Osteoblast (primary cell): ENCODE measurements at regions not wholly inside any gene's neighbourhood (a gene's known extent, or its start where the extent isn't known, plus 50 kb on each side); places are given as distances from the start of the nearest gene placed in this dataset.

ENCODE experiments used
- DNase-seq: peaks from one replicate; pipeline ENCODE4 v3.0.0; 2011; ENCODE audit warnings: low spot score, mixed read lengths; ENCODE audit not compliant: insufficient read length; ENCODE audit errors: missing footprints
- H2AFZ ChIP-seq: 2 replicates; pipeline ENCODE4 v1.6.0; 2011; ENCODE audit warnings: mild to moderate bottlenecking, low read length
- H3K27ac ChIP-seq: 2 replicates; pipeline ENCODE4 v1.5.1; 2011; ENCODE audit warnings: mild to moderate bottlenecking, low read depth, low read length, moderate library complexity
- H3K27me3 ChIP-seq: 2 replicates; pipeline ENCODE4 v1.6.0; 2012; ENCODE audit warnings: mild to moderate bottlenecking, control low read depth, inconsistent platforms, low read length, moderate library complexity; ENCODE audit not compliant: insufficient read depth
- H3K36me3 ChIP-seq: 2 replicates; pipeline ENCODE4 v1.5.1; 2011; ENCODE audit warnings: mild to moderate bottlenecking, low read length, control low read depth, moderate library complexity; ENCODE audit not compliant: insufficient read depth
- H3K4me1 ChIP-seq: 2 replicates; pipeline ENCODE4 v1.5.1; 2011; ENCODE audit warnings: mild to moderate bottlenecking, low read length, control low read depth, moderate library complexity; ENCODE audit not compliant: insufficient read depth
- H3K4me2 ChIP-seq: 2 replicates; pipeline ENCODE4 v1.6.0; 2011; ENCODE audit warnings: mild to moderate bottlenecking, low read length; ENCODE audit not compliant: insufficient read depth
- H3K4me3 ChIP-seq: fragments of 200-600 bp; sonication (generic); 3 replicates; pipeline ENCODE4 v1.5.1; 2012; ENCODE audit warnings: mild to moderate bottlenecking, low read length, inconsistent platforms; ENCODE audit not compliant: insufficient read depth
- H3K79me2 ChIP-seq: 2 replicates; pipeline ENCODE4 v1.6.0; 2012; ENCODE audit warnings: mild to moderate bottlenecking, low read length, control low read depth, inconsistent platforms; ENCODE audit not compliant: insufficient read depth
- H3K9me3 ChIP-seq: 2 replicates; pipeline ENCODE4 v1.5.1; 2011; ENCODE audit warnings: low read depth, low read length, control low read depth
- H4K20me1 ChIP-seq: 2 replicates; pipeline ENCODE4 v1.6.0; 2012; ENCODE audit warnings: mild to moderate bottlenecking, low read length, control low read depth; ENCODE audit not compliant: insufficient read depth
- TF ChIP-seq, protein P1 (sequence below): IDR thresholded peaks from 2 replicates; pipeline ENCODE4 v1.5.1; 2011; ENCODE audit warnings: mild to moderate bottlenecking, low read depth, low read length, moderate library complexity; ENCODE audit errors: extremely low read depth

DNA sequence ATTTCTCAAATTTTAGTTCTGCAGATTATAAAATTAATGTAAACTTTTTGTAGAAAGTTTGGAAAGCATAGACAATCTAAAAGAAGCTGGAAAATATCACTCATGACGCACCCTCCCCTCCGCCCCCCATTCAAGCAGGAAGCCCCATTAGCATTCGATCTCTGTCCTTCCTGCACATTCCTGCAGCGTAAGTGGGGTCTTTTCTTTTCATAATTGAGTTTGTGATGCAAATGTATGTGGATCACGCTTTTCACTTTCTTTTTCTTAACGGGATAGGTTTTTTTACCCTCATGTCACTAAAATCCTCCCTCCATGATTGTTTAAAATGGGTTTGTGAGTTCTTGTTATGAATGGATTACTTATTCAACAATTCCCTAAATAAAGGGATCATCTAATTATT lies 181.7 kb upstream of the HDAC4 start:
- H3K4me3 ChIP-seq, result no peak overlapping the region
- TF ChIP-seq, protein P1, sequence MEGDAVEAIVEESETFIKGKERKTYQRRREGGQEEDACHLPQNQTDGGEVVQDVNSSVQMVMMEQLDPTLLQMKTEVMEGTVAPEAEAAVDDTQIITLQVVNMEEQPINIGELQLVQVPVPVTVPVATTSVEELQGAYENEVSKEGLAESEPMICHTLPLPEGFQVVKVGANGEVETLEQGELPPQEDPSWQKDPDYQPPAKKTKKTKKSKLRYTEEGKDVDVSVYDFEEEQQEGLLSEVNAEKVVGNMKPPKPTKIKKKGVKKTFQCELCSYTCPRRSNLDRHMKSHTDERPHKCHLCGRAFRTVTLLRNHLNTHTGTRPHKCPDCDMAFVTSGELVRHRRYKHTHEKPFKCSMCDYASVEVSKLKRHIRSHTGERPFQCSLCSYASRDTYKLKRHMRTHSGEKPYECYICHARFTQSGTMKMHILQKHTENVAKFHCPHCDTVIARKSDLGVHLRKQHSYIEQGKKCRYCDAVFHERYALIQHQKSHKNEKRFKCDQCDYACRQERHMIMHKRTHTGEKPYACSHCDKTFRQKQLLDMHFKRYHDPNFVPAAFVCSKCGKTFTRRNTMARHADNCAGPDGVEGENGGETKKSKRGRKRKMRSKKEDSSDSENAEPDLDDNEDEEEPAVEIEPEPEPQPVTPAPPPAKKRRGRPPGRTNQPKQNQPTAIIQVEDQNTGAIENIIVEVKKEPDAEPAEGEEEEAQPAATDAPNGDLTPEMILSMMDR, result no peak
- no peak for DNase-seq
- H3K4me1 ChIP-seq, result no peaks in the 10 kb centered on the region
- H3K4me2 ChIP-seq, result no peak overlapping the region
- H4K20me1 ChIP-seq, result no peaks in the 10 kb centered on the region
- no peak overlapping the region for H2AFZ ChIP-seq
- no peaks in the 10 kb centered on the region for H3K27me3 ChIP-seq
- no peaks in the 10 kb centered on the region for H3K36me3 ChIP-seq
- no peaks in the 10 kb centered on the region for H3K79me2 ChIP-seq
- H3K9me3 ChIP-seq, result no peaks in the 10 kb centered on the region
- H3K27ac ChIP-seq, result no peak overlapping the region

DNA sequence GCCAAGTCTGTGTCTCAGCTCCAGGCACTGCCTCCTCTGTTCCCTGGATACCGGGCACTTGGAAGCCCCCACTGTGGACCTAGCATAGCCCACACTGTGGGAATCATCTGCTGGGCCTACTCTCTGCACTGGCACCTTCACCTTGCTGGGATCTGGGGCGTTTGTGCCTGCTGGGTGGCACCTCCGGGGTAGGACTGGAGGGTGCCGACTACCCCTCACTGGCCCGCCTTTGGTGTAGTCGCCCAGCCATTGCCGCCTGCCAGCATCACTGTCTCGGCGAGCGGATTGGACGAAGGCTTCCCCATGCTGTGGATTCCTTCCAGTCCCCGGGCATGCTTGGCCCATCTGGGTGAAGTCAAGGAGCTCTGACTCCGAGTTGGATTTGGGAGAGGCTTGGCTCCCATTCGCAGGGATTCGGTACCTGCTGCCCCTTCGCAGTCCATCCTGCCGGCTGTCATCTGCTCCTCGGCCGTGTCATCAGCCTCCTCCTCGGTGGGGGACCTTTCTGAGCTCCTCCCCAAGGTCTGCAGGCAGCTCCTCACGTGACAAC lies 180.6 kb upstream of the HDAC4 start:
- no peak overlapping the region for H3K27ac ChIP-seq
- H3K27me3 ChIP-seq, result no peaks in the 10 kb centered on the region
- no peak overlapping the region for H3K4me2 ChIP-seq
- TF ChIP-seq, protein P1, result no peak
- no peak overlapping the region for H3K4me3 ChIP-seq
- no peak for DNase-seq
- no peaks in the 10 kb centered on the region for H3K4me1 ChIP-seq
- H2AFZ ChIP-seq, result no peak overlapping the region
- no peaks in the 10 kb centered on the region for H4K20me1 ChIP-seq
- H3K36me3 ChIP-seq, result no peaks in the 10 kb centered on the region
- no peaks in the 10 kb centered on the region for H3K9me3 ChIP-seq
- H3K79me2 ChIP-seq, result no peaks in the 10 kb centered on the region

- H2AFZ ChIP-seq, result no peak overlapping the region
- no peaks in the 10 kb centered on the region for H3K36me3 ChIP-seq
- no peaks in the 10 kb centered on the region for H3K27me3 ChIP-seq
- no peak overlapping the region for H3K4me2 ChIP-seq
- no peaks in the 10 kb centered on the region for H4K20me1 ChIP-seq
- H3K27ac ChIP-seq, result no peak overlapping the region
- no peak for DNase-seq
- no peak overlapping the region for H3K4me3 ChIP-seq
- H3K9me3 ChIP-seq, result no peaks in the 10 kb centered on the region
- TF ChIP-seq, protein P1, result no peak
- no peaks in the 10 kb centered on the region for H3K4me1 ChIP-seq
- H3K79me2 ChIP-seq, result no peaks in the 10 kb centered on the region
Observed at GRCh38 chr2:239580199-239580527, 179.3 kb upstream of the HDAC4 start.

- no peaks in the 10 kb centered on the region for H3K9me3 ChIP-seq
- no peaks in the 10 kb centered on the region for H3K27me3 ChIP-seq
- TF ChIP-seq, protein P1, result no peak
- H3K36me3 ChIP-seq, result no peaks in the 10 kb centered on the region
- no peak overlapping the region for H3K27ac ChIP-seq
- H2AFZ ChIP-seq, result no peak overlapping the region
- H3K4me2 ChIP-seq, result no peak overlapping the region
- H3K4me3 ChIP-seq, result no peak overlapping the region
- DNase-seq, result no peak
- no peaks in the 10 kb centered on the region for H3K4me1 ChIP-seq
- H4K20me1 ChIP-seq, result no peaks in the 10 kb centered on the region
- no peaks in the 10 kb centered on the region for H3K79me2 ChIP-seq
Observed at GRCh38 chr2:239579524-239580198, 178.8 kb upstream of the HDAC4 start.
